Mammary epithelial cell (primary cell): ENCODE measurements at regions not wholly inside any gene's neighbourhood (a gene's known extent, or its start where the extent isn't known, plus 50 kb on each side); places are given as distances from the start of the nearest gene placed in this dataset.

Source experiments
- CTCF ChIP-seq, 2 donors: IDR thresholded peaks in 1 of 2; conservative IDR thresholded peaks in 1 of 2; 2 replicates each; pipeline ENCODE4 v1.5.1; 2011 to 2012; ENCODE audit warnings: inconsistent platforms in 2 of 2, low read length in 2 of 2, mild to moderate bottlenecking in 2 of 2, control low read depth in 1 of 2, low read depth in 1 of 2; ENCODE audit not compliant: insufficient read depth in 1 of 2; ENCODE audit errors: extremely low read depth in 1 of 2
- EZH2 ChIP-seq: IDR thresholded peaks from 2 replicates; pipeline ENCODE4 v1.6.1; 2012; ENCODE audit warnings: low read length, inconsistent platforms, borderline replicate concordance

GRCh38 chr14:35975814-35976213 lies 149.7 kb downstream of the BRMS1L start:
- TF ChIP-seq CTCF (conservative IDR thresholded peaks at IDR 0.05 in 1 of 2, IDR thresholded peaks at IDR 0.05 in 1 of 2; ENCODE audit: extremely low read depth in 1 of 2, insufficient read depth in 1 of 2, low read depth in 1 of 2, low read length in 2 of 2) (no peak), EZH2 (no peak)
